Endothelial cell of umbilical vein (primary cell): ENCODE measurements at regions not wholly inside any gene's neighbourhood (a gene's known extent, or its start where the extent isn't known, plus 50 kb on each side); places are given as distances from the start of the nearest gene placed in this dataset.

Experiments
- BruUV-seq: library from RNA; stranded (reverse); fragments of 400-500 nt; replicated peaks from 2 replicates; lab custom pipeline; 2021; lab: Mats Ljungman, UMichigan
- CTCF ChIA-PET: fragments of 300-600, 350-600 bp; sonication (Branson Sonifier 250); formaldehyde crosslinking; loops from one replicate; lab custom pipeline; 2021; ENCODE audit warnings: antibody characterized with exemption, inconsistent platforms; lab: Charles Lee
- POLR2A ChIA-PET: fragments of 300-600, 350-600 bp; sonication (Branson Sonifier 250); formaldehyde crosslinking; loops from one replicate; lab custom pipeline; 2021; ENCODE audit warnings: antibody characterized with exemption, inconsistent platforms; lab: Charles Lee
- DNase-seq: peaks from one replicate; pipeline ENCODE4 v3.0.0-alpha.2; 2011; ENCODE audit warnings: low read depth, low spot score
- FAIRE-seq: peaks from 2 replicates; lab custom pipeline; 2011; peaks lifted over from hg19 to GRCh38; lab: Jason Lieb, UNC
- H2AFZ ChIP-seq: 2 replicates; pipeline ENCODE4 v1.6.0; 2012; ENCODE audit warnings: low read depth, low read length, control low read depth, inconsistent platforms
- H3K27ac ChIP-seq: 2 replicates; pipeline ENCODE4 v1.5.1; 2011; ENCODE audit warnings: low read depth, mild to moderate bottlenecking, control low read depth, low read length, moderate library complexity; ENCODE audit not compliant: insufficient read depth
- H3K27me3 ChIP-seq, 2 experiments: 2 replicates each; pipeline versions ENCODE4 v1.6.0 to v1.6.1; 2011; ENCODE audit warnings: low read length in 2 of 2, mixed read lengths in 1 of 2; ENCODE audit not compliant: control insufficient read depth in 2 of 2, insufficient read depth in 2 of 2
- H3K36me3 ChIP-seq, 2 experiments: 2 replicates in 1 of 2; 3 replicates in 1 of 2; pipeline ENCODE4 v1.5.1; 2011; ENCODE audit warnings: low read length in 2 of 2, mild to moderate bottlenecking in 1 of 2, moderate library complexity in 1 of 2; ENCODE audit not compliant: control insufficient read depth in 2 of 2, insufficient read depth in 2 of 2; ENCODE audit errors: extremely low read depth in 1 of 2
- H3K4me1 ChIP-seq: 3 replicates; pipeline ENCODE4 v1.5.1; 2011; ENCODE audit warnings: mild to moderate bottlenecking, low read length; ENCODE audit not compliant: control insufficient read depth, insufficient read depth; ENCODE audit errors: extremely low read depth
- H3K4me2 ChIP-seq: 2 replicates; pipeline ENCODE4 v1.6.1; 2011; ENCODE audit warnings: low read length, control low read depth, mixed read lengths; ENCODE audit not compliant: insufficient read depth
- H3K4me3 ChIP-seq, 3 experiments: fragments of 200-600 bp in 1 of 3; sonication (generic), shearing (Covaris generic) in 1 of 3; replicated peaks in 1 of 3; 2 replicates each; pipeline ENCODE4 v1.5.1; 2011 to 2016; ENCODE audit warnings: control low read depth in 3 of 3, low read length in 3 of 3, mild to moderate bottlenecking in 2 of 3, inconsistent platforms in 1 of 3, low read depth in 1 of 3, moderate library complexity in 1 of 3; ENCODE audit not compliant: insufficient read depth in 1 of 3
- H3K79me2 ChIP-seq: 2 replicates; pipeline ENCODE4 v1.6.0; 2012; ENCODE audit warnings: low read length, inconsistent platforms; ENCODE audit not compliant: control insufficient read depth, insufficient read depth
- H3K9ac ChIP-seq: replicated peaks from 2 replicates; pipeline ENCODE3; 2011; ENCODE audit warnings: low read length, control low read depth; ENCODE audit not compliant: insufficient read depth; ENCODE audit errors: extremely low read depth
- H3K9me1 ChIP-seq: replicated peaks from 3 replicates; pipeline ENCODE4 v1.6.0; 2011; ENCODE audit warnings: mild to moderate bottlenecking, low read length; ENCODE audit not compliant: control insufficient read depth, insufficient read depth; ENCODE audit errors: extremely low read depth
- H3K9me3 ChIP-seq: replicated peaks from 2 replicates; pipeline ENCODE4 v1.5.1; 2012; ENCODE audit warnings: low read length, inconsistent platforms; ENCODE audit not compliant: control insufficient read depth, insufficient read depth
- H4K20me1 ChIP-seq: replicated peaks from 2 replicates; pipeline ENCODE3; 2011; ENCODE audit warnings: mild to moderate bottlenecking, low read length; ENCODE audit not compliant: control insufficient read depth, insufficient read depth; ENCODE audit errors: extremely low read depth
- EZH2 ChIP-seq: IDR thresholded peaks from 2 replicates; pipeline ENCODE4 v1.6.1; 2012; ENCODE audit warnings: borderline replicate concordance, low read depth, mild to moderate bottlenecking, moderate library complexity, low read length, inconsistent platforms; ENCODE audit not compliant: severe bottlenecking
- FOS ChIP-seq: IDR thresholded peaks from 2 replicates; pipeline ENCODE4 v1.6.1; 2011; ENCODE audit warnings: mild to moderate bottlenecking, low read length, moderate library complexity, borderline replicate concordance; ENCODE audit not compliant: insufficient read depth
- GATA2 ChIP-seq: IDR thresholded peaks from 2 replicates; pipeline ENCODE4 v1.7.0; 2011; ENCODE audit warnings: low read depth, mild to moderate bottlenecking, moderate library complexity, mixed read lengths, low read length; ENCODE audit not compliant: insufficient read length, insufficient read depth
- JUN ChIP-seq: IDR thresholded peaks from 2 replicates; pipeline ENCODE4 v1.6.1; 2011; ENCODE audit warnings: borderline replicate concordance, low read depth; ENCODE audit not compliant: insufficient read length, insufficient read depth
- MYC ChIP-seq: IDR thresholded peaks from one replicate; pipeline ENCODE4 v1.6.1; 2011; ENCODE audit warnings: mild to moderate bottlenecking, low read depth, low read length
- POLR2A ChIP-seq: IDR thresholded peaks from 2 replicates; pipeline ENCODE4 v1.6.1; 2012; ENCODE audit warnings: low read depth, mild to moderate bottlenecking, control low read depth, low read length
- POLR2AphosphoS5 ChIP-seq: IDR thresholded peaks from 2 replicates; pipeline ENCODE4 v1.6.1; 2012; ENCODE audit warnings: low read depth, mild to moderate bottlenecking, control low read depth, low read length, moderate library complexity; ENCODE audit not compliant: insufficient read depth
- dilution Hi-C: fragments of 300-500 bp; cut with MboI; formaldehyde crosslinking; loops from one replicate; pipeline ENCODE4 v1.15.0; 2019; ENCODE audit warnings: low sequenced_read_pairs; ENCODE audit not compliant: extremely low pct_ligation_motif_present
- intact Hi-C: fragments of 100-400 bp; cut with micrococcal nuclease; formaldehyde crosslinking; loops from one replicate; pipeline ENCODE4 v1.10.0; 2022
- TF ChIP-seq, protein P1 (sequence below), 2 donors: IDR thresholded peaks; 1 replicate in 1 of 2; 2 replicates in 1 of 2; pipeline ENCODE4 v1.5.1; 2011; ENCODE audit warnings: low read length in 2 of 2, mild to moderate bottlenecking in 2 of 2, moderate library complexity in 2 of 2, control low read depth in 1 of 2, inconsistent platforms in 1 of 2, low read depth in 1 of 2; ENCODE audit not compliant: insufficient read depth in 1 of 2; ENCODE audit errors: extremely low read depth in 1 of 2
- TF ChIP-seq, protein P2 (sequence below): IDR thresholded peaks from 2 replicates; pipeline ENCODE4 v1.6.1; 2011; ENCODE audit not compliant: insufficient read depth, insufficient read length

GRCh38 chr18:52228166-52228565 lies 111.8 kb upstream of the DCC start:
- ChIA-PET POLR2A (no interaction called here), CTCF (no interaction called here)
- no peaks in the 10 kb centered on the region for H3K27me3 ChIP-seq
- DNase-seq (no peak), FAIRE-seq (no peak)
- no peak overlapping the region for H3K27ac ChIP-seq
- TF ChIP-seq POLR2A: no peak
- TF ChIP-seq, protein P1, sequence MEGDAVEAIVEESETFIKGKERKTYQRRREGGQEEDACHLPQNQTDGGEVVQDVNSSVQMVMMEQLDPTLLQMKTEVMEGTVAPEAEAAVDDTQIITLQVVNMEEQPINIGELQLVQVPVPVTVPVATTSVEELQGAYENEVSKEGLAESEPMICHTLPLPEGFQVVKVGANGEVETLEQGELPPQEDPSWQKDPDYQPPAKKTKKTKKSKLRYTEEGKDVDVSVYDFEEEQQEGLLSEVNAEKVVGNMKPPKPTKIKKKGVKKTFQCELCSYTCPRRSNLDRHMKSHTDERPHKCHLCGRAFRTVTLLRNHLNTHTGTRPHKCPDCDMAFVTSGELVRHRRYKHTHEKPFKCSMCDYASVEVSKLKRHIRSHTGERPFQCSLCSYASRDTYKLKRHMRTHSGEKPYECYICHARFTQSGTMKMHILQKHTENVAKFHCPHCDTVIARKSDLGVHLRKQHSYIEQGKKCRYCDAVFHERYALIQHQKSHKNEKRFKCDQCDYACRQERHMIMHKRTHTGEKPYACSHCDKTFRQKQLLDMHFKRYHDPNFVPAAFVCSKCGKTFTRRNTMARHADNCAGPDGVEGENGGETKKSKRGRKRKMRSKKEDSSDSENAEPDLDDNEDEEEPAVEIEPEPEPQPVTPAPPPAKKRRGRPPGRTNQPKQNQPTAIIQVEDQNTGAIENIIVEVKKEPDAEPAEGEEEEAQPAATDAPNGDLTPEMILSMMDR (IDR thresholded peaks at IDR 0.05; ENCODE audit: extremely low read depth in 1 of 2, insufficient read depth in 1 of 2, low read depth in 1 of 2, low read length in 2 of 2): no peak
- TF ChIP-seq JUN: no peak
- TF ChIP-seq FOS: no peak
- no peak for TF ChIP-seq MYC
- no peak for TF ChIP-seq GATA2
- TF ChIP-seq, protein P2, sequence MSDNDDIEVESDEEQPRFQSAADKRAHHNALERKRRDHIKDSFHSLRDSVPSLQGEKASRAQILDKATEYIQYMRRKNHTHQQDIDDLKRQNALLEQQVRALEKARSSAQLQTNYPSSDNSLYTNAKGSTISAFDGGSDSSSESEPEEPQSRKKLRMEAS: no peak
- TF ChIP-seq POLR2AphosphoS5: no peak
- TF ChIP-seq EZH2: no peak
- no peak overlapping the region for H3K4me2 ChIP-seq
- no peaks in the 10 kb centered on the region for H3K9me1 ChIP-seq
- no peaks in the 10 kb centered on the region for H4K20me1 ChIP-seq
- peaks cover 6% of the 10 kb centered on the region for H3K9me3 ChIP-seq
- no peak overlapping the region for H3K4me3 ChIP-seq
- no peaks in the 10 kb centered on the region for H3K79me2 ChIP-seq
- H3K36me3 ChIP-seq: no peaks in the 10 kb centered on the region
- dilution Hi-C loops: no loop called here
- no peaks in the 10 kb centered on the region for H3K4me1 ChIP-seq
- no TSS peak for BruUV-seq
- intact Hi-C loops: no loop called here
- H3K9ac ChIP-seq: no peak overlapping the region
- no peak overlapping the region for H2AFZ ChIP-seq
